ENCODE measurements at regions not wholly inside any gene's neighbourhood (a gene's known extent, or its start where the extent isn't known, plus 50 kb on each side); places are given as distances from the start of the nearest gene placed in this dataset.
A peak's percentile ranks its signal among the peaks of the same experiment; 100 is the strongest.

DNA sequence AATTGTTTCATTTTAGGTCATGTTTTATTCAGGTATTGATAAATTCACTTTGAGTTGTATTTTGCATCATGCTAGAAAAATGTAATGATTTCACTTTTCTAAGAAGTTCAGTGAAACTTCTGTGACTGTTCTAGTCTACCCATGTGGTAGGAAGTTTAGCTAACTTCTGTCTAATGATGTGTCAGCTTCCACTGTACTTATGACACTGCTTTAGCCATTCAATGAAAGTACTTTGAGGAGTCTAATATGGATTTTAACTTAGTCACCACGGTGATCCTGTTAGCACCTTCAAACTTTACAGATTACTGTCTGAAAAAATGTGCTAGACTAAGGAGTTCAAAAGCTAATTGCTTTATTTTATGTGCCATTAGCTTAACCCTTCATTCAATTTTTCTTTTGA is 1510.5 kb upstream of the CDH9 start:
- DNase-seq = no peak

- no peak for DNase-seq
These were observed 1506.1 kb upstream of the CDH9 start for GRCh38 chr5:28544501-28544900.

- DNase-seq = no peak
These were observed 1505.2 kb upstream of the CDH9 start for GRCh38 chr5:28543473-28544098.

DNA sequence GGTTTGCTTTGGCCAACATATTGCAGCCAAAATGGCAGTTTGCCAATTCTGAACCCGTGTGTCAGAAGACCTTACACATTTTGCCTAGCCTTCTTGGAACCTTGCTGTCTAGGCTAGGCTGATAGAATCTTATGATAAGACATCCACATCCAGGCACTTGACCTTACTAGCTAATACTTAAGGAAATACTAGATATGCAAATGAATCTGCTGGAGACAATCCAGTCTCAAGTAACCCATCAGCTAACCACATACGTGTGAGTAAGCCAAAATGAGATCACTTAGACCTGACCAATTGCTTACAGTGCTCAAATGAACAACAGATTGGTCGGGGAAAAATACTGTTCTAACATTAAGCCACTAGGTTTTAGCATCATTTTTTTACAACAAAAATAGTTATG is 1504.6 kb upstream of the CDH9 start:
- DNase-seq = peak; percentile 83

GRCh38 chr5:28523888-28524635 is 1485.7 kb upstream of the CDH9 start:
- peak; percentile 85 for DNase-seq

- no peak for DNase-seq
These were observed 1485.0 kb upstream of the CDH9 start for GRCh38 chr5:28523416-28523815.

- DNase-seq = no peak
These were observed 1479.3 kb upstream of the CDH9 start for GRCh38 chr5:28517691-28518090.

DNA sequence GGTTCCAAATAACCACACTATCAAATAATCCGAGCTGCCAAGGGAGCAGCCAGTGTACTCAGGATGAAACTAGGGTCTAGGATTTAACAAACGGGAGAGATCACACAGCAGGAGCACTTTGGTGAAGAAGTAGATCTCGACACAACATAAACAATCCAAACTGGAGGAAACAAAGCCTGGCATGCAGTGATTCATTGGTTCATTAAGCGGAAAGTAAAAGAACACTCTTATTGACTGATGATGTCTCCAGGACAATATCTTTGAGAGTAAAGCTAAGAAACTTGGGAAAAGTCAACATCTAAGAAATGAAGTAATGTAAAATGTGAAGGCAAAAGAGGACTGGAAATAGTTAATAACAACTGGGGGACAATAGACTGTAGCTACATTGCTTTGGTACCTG is 1478.3 kb upstream of the CDH9 start:
- DNase-seq = no peak

DNA sequence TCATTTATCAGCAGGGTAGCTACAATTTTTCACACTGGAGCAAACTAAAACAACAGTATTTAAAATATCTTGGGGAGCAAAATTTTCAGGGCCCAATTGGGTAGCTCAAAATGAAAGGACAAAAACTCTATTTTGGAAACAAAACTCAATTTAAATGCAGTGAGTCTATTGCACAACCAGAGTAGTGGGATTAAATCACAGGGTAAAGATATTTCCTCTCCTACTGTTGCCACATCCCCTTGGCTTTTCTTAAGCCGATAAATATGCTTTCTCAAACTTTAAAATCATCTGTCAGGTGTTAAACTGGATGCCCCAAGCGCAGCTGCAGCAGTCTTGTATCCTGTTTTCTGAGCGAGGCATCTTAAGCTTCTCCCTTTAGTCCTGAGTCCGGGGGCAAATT is 1474.3 kb upstream of the CDH9 start:
- DNase-seq = no peak

GRCh38 chr5:28505121-28505520 is 1466.7 kb upstream of the CDH9 start:
- DNase-seq = no peak

GRCh38 chr5:28500511-28500910 is 1462.1 kb upstream of the CDH9 start:
- no peak for DNase-seq

DNA sequence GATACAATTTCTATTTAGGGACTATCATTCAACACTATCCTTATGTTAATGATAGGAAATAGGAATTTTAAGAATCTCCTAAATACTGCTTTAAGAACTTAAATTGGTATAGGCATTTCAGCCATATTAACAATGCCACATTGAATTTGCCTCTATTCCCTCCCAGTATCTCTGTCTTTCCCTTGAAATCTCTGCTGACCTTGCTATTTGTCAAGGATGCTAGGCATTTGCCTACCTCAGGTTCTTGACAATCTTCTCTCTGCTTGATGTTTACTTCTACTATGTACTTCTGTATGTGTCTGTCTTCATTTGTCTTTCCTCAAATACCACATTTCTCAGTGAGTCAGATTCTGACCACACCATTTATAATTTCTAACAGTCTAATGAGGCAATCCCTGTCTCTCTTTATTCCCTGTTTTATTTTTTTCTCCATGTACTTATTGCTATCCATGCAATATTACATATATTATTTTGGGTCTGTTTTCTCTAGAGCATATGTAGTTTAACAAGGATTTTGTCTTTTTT is 1461.4 kb upstream of the CDH9 start:
- no peak for DNase-seq

DNA sequence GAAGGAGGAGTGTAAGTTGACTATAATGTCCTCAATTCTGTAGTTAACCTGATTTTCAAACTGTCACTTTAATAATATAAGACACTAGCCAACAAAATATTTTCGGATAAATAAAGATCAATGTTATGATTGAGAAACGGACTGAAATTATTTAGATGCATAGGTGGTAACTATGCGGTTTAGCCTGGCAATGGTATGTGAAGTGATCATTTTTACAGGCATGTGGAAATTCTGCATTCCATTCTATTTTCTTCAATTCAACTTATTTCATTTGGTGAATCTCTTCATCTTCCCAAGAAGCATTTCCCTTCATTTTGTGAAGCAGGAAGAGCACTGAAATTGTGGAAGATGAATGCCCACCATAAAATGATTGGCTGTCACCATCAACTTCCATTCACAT is 1457.5 kb upstream of the CDH9 start:
- no peak for DNase-seq

DNA sequence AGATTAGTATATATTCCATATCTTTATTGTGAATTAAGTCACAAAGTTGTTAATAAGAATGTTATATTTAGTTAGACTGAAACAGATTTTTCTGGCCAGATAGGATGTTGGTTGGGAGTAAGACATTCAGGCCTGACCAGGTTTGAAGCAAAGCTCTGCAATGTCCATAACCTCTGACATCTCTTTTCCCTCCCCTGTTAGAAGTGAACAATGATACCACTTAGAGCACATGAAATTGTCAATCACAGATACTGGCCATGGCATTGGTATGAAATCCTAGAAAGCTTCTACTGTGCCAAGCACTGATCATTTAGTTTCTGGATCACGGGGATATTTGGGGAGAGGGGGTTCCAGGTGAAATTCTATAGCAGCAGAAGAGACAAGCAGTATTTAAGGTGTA is 1455.1 kb upstream of the CDH9 start:
- DNase-seq = no peak

DNA sequence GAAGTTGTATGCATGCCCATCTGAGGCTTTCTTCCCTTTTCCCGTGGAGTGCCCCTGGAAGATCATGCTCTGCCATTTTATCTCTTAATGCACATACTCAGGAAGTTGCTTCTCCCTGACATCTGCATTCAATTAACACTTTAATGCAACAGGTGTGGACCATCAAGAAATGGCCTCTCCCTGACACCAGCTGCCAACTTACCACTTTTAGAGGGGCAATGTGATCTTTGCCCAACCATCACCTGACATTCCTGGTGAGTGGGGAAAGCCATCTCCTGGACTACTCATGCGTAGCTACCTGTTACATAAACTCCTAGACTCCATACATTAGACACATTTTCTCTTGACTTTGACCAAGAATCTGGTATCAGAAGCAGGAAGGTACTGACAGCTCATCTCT is 1450.4 kb upstream of the CDH9 start:
- DNase-seq = no peak

DNA sequence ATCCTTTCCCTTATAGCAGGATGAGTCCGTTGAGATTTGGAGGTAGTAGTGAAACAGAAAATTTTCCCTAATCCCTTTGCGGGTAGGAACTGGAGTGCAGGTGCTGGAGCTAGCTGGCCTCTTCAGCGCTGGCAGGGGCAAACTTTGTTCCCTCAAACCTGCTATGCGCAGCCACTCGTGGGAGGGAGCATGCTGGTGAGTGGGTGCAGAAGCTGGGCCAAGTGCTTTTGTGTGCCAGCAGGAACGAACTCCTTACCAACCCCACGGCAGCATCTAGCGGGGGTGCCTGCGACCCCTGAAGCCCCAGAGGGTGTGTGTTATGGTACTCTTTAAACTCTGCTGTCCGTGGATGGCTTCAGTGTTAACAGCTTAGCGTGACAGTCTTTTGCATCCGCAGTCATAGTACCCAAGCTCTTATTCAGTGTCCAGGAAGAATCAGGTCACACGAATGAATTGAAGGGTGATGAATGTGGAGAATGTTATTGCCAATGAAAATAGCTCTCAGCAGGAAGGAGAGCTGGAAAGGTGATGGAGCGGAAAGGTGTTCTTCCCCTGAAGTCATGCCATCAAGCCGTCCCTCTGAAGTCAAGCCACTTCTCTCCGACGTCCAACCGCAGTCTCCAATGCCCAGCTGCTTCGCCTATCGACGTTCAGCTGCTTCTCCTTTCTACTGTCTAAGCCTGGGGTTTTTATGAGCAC is 1445.1 kb upstream of the CDH9 start:
- DNase-seq = no peak

DNA sequence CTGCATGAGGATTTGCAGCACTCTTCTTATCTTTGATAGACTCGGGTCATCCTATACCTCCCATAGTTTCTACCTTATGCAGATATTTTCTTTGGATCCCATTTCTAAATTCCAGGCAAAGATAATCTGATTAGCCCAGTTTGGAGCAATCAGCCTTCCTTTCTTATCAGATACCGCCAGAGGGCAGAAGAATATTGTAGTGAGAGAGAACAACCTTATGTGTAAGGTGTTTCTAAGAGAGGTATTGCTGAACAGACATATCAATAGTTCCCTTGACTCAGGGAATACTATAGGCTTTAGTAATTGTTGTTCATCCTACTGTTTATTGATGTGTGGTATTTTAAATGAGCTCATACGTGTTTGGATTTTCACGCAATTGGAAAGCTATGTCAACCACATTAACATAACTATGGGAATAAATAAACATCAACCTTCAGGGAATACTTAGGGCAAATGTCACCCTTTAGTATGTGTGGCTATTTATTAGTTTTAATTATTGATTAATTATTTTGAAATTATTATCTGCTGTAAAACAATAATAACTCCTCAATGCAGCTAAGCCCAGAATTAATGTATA is 1435.2 kb upstream of the CDH9 start:
- no peak for DNase-seq

DNA sequence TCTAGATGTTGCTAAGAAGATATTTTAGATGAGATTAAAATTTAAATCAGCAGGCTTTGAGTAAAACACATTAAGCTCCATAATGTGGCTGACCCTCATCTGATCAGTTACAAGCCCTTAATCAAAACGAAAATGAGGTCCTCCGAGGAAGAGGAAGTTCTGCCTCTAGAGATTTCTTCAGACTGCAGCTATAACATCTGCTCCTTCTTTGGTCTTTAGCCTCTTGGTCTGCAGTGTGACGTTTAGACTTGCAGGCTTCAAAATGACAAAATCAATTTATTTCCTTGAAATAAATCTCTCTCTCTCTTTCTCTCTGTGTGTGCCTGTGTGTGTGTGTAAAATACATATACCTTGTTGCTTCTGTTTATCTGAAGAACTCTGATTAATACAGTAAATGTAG is 1429.8 kb upstream of the CDH9 start:
- DNase-seq = no peak

GRCh38 chr5:28463728-28464127 is 1425.3 kb upstream of the CDH9 start:
- DNase-seq = no peak

DNA sequence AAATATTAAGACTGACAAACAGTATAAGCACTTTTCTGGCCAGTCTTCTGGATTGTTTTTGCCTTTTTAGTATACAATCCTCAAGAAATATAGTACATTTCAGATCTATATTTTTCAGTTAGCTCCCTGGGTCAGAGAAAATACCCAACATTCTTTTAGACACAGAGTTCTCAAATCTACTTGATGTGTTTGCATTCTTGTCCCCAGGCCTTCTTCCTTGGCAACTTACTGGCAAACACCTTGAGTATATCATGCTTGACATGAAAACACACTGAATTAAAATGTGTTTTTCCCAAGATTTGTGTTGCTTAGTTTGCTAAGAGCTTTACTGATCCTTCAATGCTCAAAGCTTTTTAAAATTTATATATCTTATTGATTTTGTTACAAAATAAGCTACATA is 1413.1 kb upstream of the CDH9 start:
- no peak for DNase-seq

- DNase-seq = no peak
These were observed 1412.6 kb upstream of the CDH9 start for GRCh38 chr5:28450997-28451396.

DNA sequence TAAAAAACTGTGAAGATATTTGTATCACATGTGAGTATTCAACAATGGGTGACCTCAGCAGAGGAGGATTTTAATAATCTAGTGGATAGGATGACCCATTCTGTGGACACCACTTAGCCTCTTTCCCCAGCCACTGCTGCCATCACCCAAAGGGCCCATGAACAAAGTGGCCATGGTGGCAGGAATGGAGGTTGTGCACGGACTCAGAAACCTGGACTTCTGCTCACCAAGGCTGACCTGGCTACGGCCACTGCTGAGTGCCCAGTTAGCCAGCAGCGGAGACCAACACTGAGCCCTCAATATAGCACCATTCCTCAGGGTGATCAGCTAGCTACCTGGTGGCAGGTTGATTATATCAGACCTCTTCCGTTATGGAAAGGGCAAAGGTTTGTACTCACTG is 1410.4 kb upstream of the CDH9 start:
- no peak for DNase-seq

DNA sequence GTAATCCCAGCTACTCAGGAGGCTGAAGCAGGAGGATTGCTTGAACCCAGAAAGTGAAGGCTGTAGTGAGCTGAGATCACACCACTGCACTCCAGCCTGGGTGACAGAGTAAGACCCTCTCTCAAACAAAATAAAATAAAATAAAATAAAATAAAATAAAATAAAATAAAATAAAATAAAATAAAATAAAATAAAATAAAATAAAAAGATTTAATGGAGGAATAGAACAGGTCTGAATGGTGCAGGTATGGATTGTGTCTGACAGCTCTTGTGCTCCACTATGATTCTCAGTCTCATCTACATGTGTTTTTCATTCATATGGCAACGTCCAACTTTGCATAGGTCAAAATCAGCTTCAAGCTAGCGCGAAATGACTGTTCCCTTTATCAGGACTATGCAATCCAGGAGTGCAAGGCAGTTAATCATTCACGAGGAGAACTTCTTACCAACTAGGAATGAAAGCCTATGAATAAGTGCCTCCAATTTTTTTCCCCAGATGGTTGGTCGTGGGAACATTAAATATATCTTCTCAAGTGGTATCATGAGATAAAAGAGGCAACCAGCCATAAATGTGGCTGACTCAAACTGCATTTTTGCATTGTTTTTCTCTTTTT is 1392.3 kb upstream of the CDH9 start:
- no peak for DNase-seq
